ENCODE measurements at regions not wholly inside any gene's neighbourhood (a gene's known extent, or its start where the extent isn't known, plus 50 kb on each side); places are given as distances from the start of the nearest gene placed in this dataset.

- DNase-seq, result no peak
- TF ChIP-seq CTCF (IDR thresholded peaks at IDR 0.05), result no peak
- no peak for TF ChIP-seq POLR2A (IDR thresholded peaks at IDR 0.05)
- Histone ChIP-seq H3K4me1 (replicated peaks in 1 of 2) (peaks cover 0 to 9% of the 10 kb centered on the region in 2 donors), H3K27me3 (no peaks in the 10 kb centered on the region), H3K9me3 (replicated peaks in 1 of 3) (peaks cover 0 to 10% (median 0%) of the 10 kb centered on the region in 3 donors), H3K36me3 (replicated peaks in 1 of 2) (no peaks in the 10 kb centered on the region), H3K27ac (no peak overlapping the region), H3K4me3 (no peak overlapping the region)
- intact Hi-C loops (cut with DNase I), result no loop called here
- 62 to 84% (median 76%) methylated on average over 1 of the region's 1 CpG for WGBS, 4 donors
Measured at GRCh38 chr14:84535976-84536375, 994.0 kb upstream of the FLRT2 start.

GRCh38 chr14:84541018-84541417 is 988.9 kb upstream of the FLRT2 start:
- H3K9me3 ChIP-seq (replicated peaks in 1 of 3), result no peaks in the 10 kb centered on the region
- intact Hi-C loops (cut with DNase I), result no loop called here
- DNase-seq, result no peak
- H3K4me1 ChIP-seq (replicated peaks in 1 of 2), result no peaks in the 10 kb centered on the region
- TF ChIP-seq POLR2A (IDR thresholded peaks at IDR 0.05) (no peak), CTCF (IDR thresholded peaks at IDR 0.05) (no peak)
- H3K27me3 ChIP-seq, result no peaks in the 10 kb centered on the region
- H3K27ac ChIP-seq, result no peak overlapping the region
- WGBS, 4 donors, result 42 to 57% (median 44%) methylated on average over 2 of the region's 2 CpGs
- no peak overlapping the region for H3K4me3 ChIP-seq
- no peaks in the 10 kb centered on the region for H3K36me3 ChIP-seq (replicated peaks in 1 of 2)

- WGBS, 4 donors, result 60 to 80% (median 69%) methylated on average over 1 of the region's 1 CpG
- H3K27ac ChIP-seq, result no peak overlapping the region
- no peak for DNase-seq
- intact Hi-C loops (cut with DNase I), result no loop called here
- TF ChIP-seq CTCF (IDR thresholded peaks at IDR 0.05) (no peak), POLR2A (IDR thresholded peaks at IDR 0.05) (no peak)
- no peaks in the 10 kb centered on the region for H3K9me3 ChIP-seq (replicated peaks in 1 of 3)
- H3K36me3 ChIP-seq (replicated peaks in 1 of 2), result no peaks in the 10 kb centered on the region
- H3K27me3 ChIP-seq, result no peaks in the 10 kb centered on the region
- no peaks in the 10 kb centered on the region for H3K4me1 ChIP-seq (replicated peaks in 1 of 2)
- H3K4me3 ChIP-seq, result no peak overlapping the region
Measured at GRCh38 chr14:84543859-84544258, 986.1 kb upstream of the FLRT2 start.

GRCh38 chr14:84544486-84545131 is 985.3 kb upstream of the FLRT2 start:
- Histone ChIP-seq H3K27ac (no peak overlapping the region), H3K4me1 (replicated peaks in 1 of 2) (no peaks in the 10 kb centered on the region), H3K27me3 (no peaks in the 10 kb centered on the region), H3K36me3 (replicated peaks in 1 of 2) (no peaks in the 10 kb centered on the region), H3K4me3 (no peak overlapping the region), H3K9me3 (replicated peaks in 1 of 3) (no peaks in the 10 kb centered on the region)
- 69 to 76% (median 71%) methylated on average over 6 of the region's 6 CpGs for WGBS, 4 donors
- TF ChIP-seq POLR2A (IDR thresholded peaks at IDR 0.05) (no peak), CTCF (IDR thresholded peaks at IDR 0.05) (no peak)
- DNase-seq, result no peak
- intact Hi-C loops (cut with DNase I), result no loop called here
